Large intestine (tissue), 3 donors: ENCODE measurements at regions not wholly inside any gene's neighbourhood (a gene's known extent, or its start where the extent isn't known, plus 50 kb on each side); places are given as distances from the start of the nearest gene placed in this dataset.
A peak's percentile ranks its signal among the peaks of the same experiment; 100 is the strongest.

Experiments used
- DNase-seq, 2 donors: peaks; one replicate each; pipeline versions ENCODE4 v3.0.0 to v3.0.0-alpha.2; 2013
- H3K27ac ChIP-seq: one replicate; pipeline ENCODE4 v1.5.1; 2013; ENCODE audit warnings: low read length
- H3K27me3 ChIP-seq: 2 replicates; pipeline ENCODE4 v1.6.1; 2013; ENCODE audit warnings: low read length; ENCODE audit not compliant: control insufficient read depth, insufficient read depth
- H3K36me3 ChIP-seq: 2 replicates; pipeline ENCODE4 v1.6.1; 2013; ENCODE audit warnings: low read length; ENCODE audit not compliant: control insufficient read depth, insufficient read depth
- H3K4me1 ChIP-seq: one replicate; pipeline ENCODE4 v1.6.1; 2013; ENCODE audit warnings: low read length; ENCODE audit not compliant: control insufficient read depth, insufficient read depth
- H3K4me3 ChIP-seq: one replicate; pipeline ENCODE4 v1.5.1; 2013; ENCODE audit warnings: low read length
- H3K9me3 ChIP-seq: one replicate; pipeline ENCODE4 v1.6.1; 2013; ENCODE audit warnings: mild to moderate bottlenecking, low read depth, low read length, moderate library complexity; ENCODE audit not compliant: control insufficient read depth
- WGBS: methylation state at CpG from one replicate; pipeline ENCODE4 v1.1.5; 2013; ENCODE audit warnings: low lambda C conversion rate; ENCODE audit not compliant: insufficient coverage; 5-methylcytosine and 5-hydroxymethylcytosine counted together

DNA sequence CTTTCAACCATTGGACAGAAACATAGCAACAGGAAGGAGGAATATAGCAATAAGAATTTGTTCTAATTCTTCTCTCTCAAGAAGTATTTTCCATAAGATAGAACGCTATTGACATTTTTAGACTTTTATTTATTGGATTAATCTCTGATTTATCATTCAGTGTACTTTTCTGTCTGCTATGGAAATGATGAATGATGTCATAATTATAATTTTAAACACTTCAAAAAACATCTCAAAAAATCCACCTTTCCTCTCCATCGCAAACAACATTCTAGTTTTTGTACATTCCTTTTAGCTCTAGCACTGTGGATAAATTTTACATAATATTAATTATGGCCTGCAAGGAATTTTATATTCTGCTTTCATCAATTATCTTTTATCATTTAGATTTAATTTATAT, 643.2 kb downstream of the DHX35 start:
- no peaks in the 10 kb centered on the region for H3K27me3 ChIP-seq
- H3K4me3 ChIP-seq = no peak overlapping the region
- no peaks in the 10 kb centered on the region for H3K9me3 ChIP-seq
- no peaks in the 10 kb centered on the region for H3K36me3 ChIP-seq
- H3K4me1 ChIP-seq = no peaks in the 10 kb centered on the region
- no peak overlapping the region for H3K27ac ChIP-seq
- no peak for DNase-seq
- 95% methylated on average over 2 of the region's 2 CpGs for WGBS

DNA sequence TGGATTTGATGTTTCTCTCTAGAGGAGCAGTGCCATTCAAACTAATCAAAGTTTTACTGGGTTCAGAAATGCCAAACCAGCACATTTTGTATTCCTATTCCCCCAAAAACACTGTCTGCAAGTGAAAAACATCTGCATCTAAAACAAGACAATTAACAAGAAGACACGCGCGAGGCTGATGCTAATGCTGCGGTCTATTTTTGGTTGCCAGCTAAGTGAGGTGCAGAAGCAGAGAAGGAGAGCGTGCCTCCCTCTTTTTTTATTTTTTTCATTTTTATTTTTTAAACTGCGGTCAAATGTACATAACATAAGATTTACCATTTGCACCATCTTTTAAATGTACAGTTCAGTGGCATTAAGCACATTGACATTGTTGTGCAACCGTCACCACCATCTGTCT, 641.1 kb downstream of the DHX35 start:
- Histone ChIP-seq H3K27me3 (no peaks in the 10 kb centered on the region), H3K36me3 (no peaks in the 10 kb centered on the region), H3K27ac (no peak overlapping the region), H3K4me1 (no peaks in the 10 kb centered on the region), H3K4me3 (no peak overlapping the region), H3K9me3 (no peaks in the 10 kb centered on the region)
- WGBS = 93% methylated on average over 5 of the region's 7 CpGs
- DNase-seq = no peak

DNA sequence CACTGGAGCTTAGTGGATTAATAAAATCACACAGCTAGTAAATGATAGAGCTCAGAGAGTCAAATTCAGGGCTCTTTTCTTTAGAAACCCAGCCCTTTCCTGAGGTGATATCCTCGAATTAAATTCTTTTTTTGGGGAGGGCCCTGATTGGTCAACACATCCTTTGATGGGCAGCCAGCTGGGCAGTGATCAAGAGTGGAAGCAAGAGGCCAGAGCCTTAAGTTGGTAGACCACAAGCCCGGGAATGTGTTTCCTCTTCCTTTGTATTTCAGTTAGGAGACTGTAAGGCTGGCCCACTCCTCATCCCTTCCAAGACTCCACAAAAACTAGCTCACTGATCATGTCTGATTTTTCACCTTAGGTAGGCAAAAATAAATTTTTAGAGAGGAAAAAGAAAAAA, 640.5 kb downstream of the DHX35 start:
- Histone ChIP-seq H3K9me3 (no peaks in the 10 kb centered on the region), H3K4me1 (no peaks in the 10 kb centered on the region), H3K4me3 (no peak overlapping the region), H3K27me3 (no peaks in the 10 kb centered on the region), H3K27ac (no peak overlapping the region), H3K36me3 (no peaks in the 10 kb centered on the region)
- no CpG with 5 or more reads among the region's 2 CpGs for WGBS
- no peak for DNase-seq

DNA sequence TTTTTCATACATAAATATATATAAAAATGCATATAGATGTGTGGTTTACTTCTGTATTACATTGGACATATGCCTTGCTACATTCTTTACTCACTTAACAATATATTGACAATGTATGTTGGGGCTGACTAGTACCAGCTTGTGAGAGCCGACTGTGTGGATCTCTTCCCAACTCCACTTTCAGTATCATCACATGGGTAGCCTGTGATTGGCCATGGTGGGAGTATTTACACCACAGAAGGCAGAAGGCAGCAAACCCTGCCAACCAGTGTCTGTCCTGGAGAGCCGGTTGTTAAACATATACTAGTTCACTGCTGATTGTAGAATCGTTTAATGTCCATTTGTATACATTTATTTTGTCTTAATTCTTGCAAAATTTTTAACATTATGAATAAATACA, 638.7 kb downstream of the DHX35 start:
- Histone ChIP-seq H3K4me3 (no peak overlapping the region), H3K4me1 (no peaks in the 10 kb centered on the region), H3K27me3 (no peaks in the 10 kb centered on the region), H3K27ac (no peak overlapping the region), H3K36me3 (no peaks in the 10 kb centered on the region), H3K9me3 (no peaks in the 10 kb centered on the region)
- DNase-seq = no peak
- no CpG with 5 or more reads among the region's 3 CpGs for WGBS

DNA sequence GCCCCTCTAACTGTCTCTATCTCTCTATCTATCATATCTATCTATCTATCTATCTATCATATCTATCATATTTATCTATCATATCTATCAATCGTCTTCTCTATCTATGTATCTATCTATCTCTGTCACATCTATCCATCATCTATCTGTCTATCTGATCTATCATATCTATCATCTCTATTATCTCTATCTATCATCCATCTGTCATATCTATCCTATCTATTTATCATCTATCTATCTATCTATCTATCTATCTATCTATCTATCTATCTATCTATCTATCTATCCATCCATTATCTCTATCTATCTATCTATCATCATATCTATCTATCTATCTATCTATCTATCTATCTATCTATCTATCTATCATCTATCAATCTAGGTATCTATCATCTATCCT, 638.0 kb downstream of the DHX35 start:
- DNase-seq = no peak
- Histone ChIP-seq H3K9me3 (no peaks in the 10 kb centered on the region), H3K4me3 (no peak overlapping the region), H3K4me1 (no peaks in the 10 kb centered on the region), H3K36me3 (no peaks in the 10 kb centered on the region), H3K27ac (no peak overlapping the region), H3K27me3 (no peaks in the 10 kb centered on the region)
- WGBS = 86% methylated on average over 1 of the region's 1 CpG

DNA sequence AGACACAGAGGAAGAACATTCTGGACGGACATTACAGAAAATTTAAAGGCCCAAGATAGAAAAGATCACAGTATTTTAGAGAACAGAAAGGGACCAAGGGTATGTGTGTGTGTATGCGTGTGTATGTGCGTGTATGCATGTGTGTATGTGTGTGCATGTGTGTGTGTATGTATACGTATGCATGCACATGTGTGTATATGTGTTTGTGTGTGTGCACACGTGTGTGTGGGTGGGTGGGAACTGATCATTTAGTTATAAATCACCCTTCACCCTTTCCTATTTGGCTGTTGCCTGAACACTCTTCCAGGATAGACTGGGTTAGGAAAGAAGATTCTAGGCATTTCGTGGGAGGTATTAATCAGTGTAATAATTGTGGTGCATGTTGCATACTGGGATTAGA, 634.4 kb downstream of the DHX35 start:
- 100% methylated on average over 3 of the region's 6 CpGs for WGBS
- H3K4me3 ChIP-seq = no peak overlapping the region
- no peaks in the 10 kb centered on the region for H3K27me3 ChIP-seq
- H3K36me3 ChIP-seq = no peaks in the 10 kb centered on the region
- H3K27ac ChIP-seq = no peak overlapping the region
- H3K9me3 ChIP-seq = no peaks in the 10 kb centered on the region
- no peaks in the 10 kb centered on the region for H3K4me1 ChIP-seq
- DNase-seq = no peak

DNA sequence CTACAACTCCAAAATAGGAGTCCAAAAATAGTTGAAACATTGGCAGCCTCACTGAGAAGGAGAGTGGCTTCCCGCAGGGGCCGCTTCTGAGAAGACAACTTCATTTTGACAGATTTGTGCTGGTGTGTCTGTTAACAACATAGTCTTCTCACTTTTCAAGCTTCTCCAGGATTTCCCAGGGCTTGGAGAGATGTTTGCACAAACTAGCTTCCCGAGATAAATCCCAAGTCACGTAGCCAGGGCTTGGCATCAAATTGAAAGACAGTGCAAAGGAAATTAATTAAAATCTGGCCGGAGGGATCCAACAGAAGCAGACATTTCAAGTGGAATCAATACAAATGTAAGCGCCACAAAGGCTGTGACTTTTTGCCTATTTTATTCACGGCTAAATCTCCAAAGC, 630.2 kb downstream of the DHX35 start:
- no peak for DNase-seq
- no peak overlapping the region for H3K4me3 ChIP-seq
- no CpG with 5 or more reads among the region's 7 CpGs for WGBS
- H3K27me3 ChIP-seq = no peaks in the 10 kb centered on the region
- H3K4me1 ChIP-seq = no peaks in the 10 kb centered on the region
- no peak overlapping the region for H3K27ac ChIP-seq
- H3K9me3 ChIP-seq = no peaks in the 10 kb centered on the region
- H3K36me3 ChIP-seq = no peaks in the 10 kb centered on the region

DNA sequence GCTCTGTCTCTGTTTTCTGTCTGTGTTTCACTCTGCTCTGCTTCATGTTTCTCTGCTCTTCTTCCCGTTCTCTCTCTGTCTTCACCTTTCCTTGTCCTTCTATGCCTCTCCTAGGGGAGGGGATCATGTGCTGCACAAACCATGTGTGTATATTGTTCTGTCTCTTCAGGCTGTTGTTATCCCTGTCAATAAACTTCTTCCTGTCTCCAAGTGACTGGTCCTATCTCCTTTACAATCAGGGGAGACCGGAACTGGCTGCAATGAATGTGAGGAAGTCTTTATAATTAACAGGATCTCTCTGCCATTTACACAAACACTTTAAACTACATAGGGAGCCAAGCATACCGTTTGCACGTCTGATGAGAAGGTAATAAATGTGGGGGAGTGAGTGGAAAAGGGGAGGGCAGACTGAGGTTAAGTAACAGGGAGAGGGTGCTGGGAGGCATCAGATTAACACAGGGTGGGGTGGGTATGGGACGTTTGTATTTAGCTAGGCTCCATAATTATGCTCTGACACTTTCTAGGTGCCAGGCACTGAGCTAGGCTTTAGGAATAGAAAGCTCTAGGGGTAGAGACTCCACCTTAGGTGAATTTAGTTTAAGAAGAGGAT, 626.1 kb downstream of the DHX35 start:
- Histone ChIP-seq H3K27ac (no peak overlapping the region), H3K27me3 (no peaks in the 10 kb centered on the region), H3K9me3 (no peaks in the 10 kb centered on the region), H3K36me3 (no peaks in the 10 kb centered on the region), H3K4me1 (no peaks in the 10 kb centered on the region), H3K4me3 (no peak overlapping the region)
- DNase-seq = peak; percentile 7 to 10
- WGBS = no CpG with 5 or more reads among the region's 5 CpGs

DNA sequence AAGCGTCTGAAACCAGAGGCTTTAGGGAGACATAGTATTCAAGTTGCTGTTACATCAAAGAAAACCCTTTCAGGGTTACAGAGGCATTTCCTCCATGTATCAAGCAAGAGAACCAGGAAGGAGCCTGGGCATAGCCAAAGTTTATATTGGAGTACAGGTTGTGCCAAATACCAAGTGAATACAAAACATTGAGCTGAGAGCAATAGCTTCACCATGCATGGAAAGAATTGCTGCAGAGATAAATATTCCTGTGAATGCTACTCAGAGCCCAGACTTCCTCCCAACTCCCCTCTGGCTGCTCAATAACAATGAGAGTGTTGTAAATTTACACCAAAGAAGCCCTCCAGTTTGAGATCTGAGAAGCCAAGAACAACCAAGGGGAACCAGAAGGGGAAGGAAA, 618.9 kb downstream of the DHX35 start:
- WGBS = no CpG with 5 or more reads among the region's 1 CpG
- no peak overlapping the region for H3K27ac ChIP-seq

DNA sequence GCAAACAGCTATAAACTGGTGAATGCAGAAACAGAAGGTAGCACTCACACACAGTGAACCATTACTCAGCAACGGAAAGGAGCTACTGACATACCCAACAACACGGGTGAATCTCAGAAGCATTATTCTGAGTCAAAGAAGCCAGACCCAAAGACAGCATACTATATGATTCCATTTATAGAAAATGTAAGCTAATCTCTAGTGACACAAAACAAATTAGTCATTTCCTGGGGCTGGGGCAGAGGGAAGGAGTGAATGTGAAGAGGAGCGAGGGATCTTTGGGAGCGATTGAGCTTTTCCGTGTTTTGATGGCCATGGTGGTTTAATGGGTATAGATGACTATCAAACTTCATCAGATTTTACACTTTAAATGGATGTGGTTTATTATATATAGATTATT, 614.6 kb downstream of the DHX35 start:
- no peak for DNase-seq
- H3K36me3 ChIP-seq = no peaks in the 10 kb centered on the region
- no peak overlapping the region for H3K27ac ChIP-seq
- H3K9me3 ChIP-seq = no peaks in the 10 kb centered on the region
- no peak overlapping the region for H3K4me3 ChIP-seq
- no peaks in the 10 kb centered on the region for H3K27me3 ChIP-seq
- WGBS = 100% methylated on average over 1 of the region's 5 CpGs
- no peaks in the 10 kb centered on the region for H3K4me1 ChIP-seq

More for the DNA sequence above, 618.9 kb downstream of the DHX35 start:
- H3K27me3 ChIP-seq = no peaks in the 10 kb centered on the region
- H3K4me1 ChIP-seq = no peaks in the 10 kb centered on the region
- no peaks in the 10 kb centered on the region for H3K36me3 ChIP-seq
- H3K9me3 ChIP-seq = no peaks in the 10 kb centered on the region
- no peak for DNase-seq
- H3K4me3 ChIP-seq = no peak overlapping the region

DNA sequence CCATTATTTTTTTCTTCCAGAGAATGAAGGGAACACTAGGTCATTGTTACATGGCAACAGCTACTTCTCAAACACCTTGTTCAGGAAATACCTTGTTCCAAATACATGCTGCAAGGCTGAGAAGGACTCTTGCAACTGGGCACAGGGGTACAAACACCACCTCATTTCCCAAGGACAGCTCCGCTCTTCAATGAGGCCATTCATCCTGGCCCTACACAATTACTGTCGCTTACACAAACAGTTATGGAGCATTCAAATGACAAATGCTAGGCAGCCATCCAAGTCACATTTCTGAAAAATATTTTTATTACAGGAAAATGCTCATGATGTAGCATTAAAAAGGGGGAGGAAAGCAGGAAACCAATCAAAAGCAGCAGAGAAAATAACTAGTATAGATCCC, 611.9 kb downstream of the DHX35 start:
- Histone ChIP-seq H3K4me3 (no peak overlapping the region), H3K4me1 (no peaks in the 10 kb centered on the region), H3K27me3 (no peaks in the 10 kb centered on the region), H3K36me3 (no peaks in the 10 kb centered on the region), H3K27ac (no peak overlapping the region), H3K9me3 (no peaks in the 10 kb centered on the region)
- 80% methylated on average over 1 of the region's 2 CpGs for WGBS
- DNase-seq = no peak
